HG02870 (cell line): ENCODE measurements at regions not wholly inside any gene's neighbourhood (a gene's known extent, or its start where the extent isn't known, plus 50 kb on each side); places are given as distances from the start of the nearest gene placed in this dataset.

Experiments used
- ATAC-seq: cut with Tn5 transposase; IDR thresholded peaks from one replicate; pipeline ENCODE4 v1.9.1; 2021; ENCODE audit warnings: mild to moderate bottlenecking, moderate library complexity; ENCODE audit not compliant: unreplicated experiment

- no peak for ATAC-seq
Measured at GRCh38 chr4:19372390-19372789, 879.3 kb upstream of the SLIT2 start.

- ATAC-seq = no peak
Measured at GRCh38 chr4:19368800-19369199, 882.9 kb upstream of the SLIT2 start.

- no peak for ATAC-seq
Measured at GRCh38 chr4:19366916-19367315, 884.8 kb upstream of the SLIT2 start.

GRCh38 chr4:19358015-19358414 lies 893.7 kb upstream of the SLIT2 start:
- no peak for ATAC-seq

GRCh38 chr4:19349416-19349815 lies 902.3 kb upstream of the SLIT2 start:
- ATAC-seq = no peak

GRCh38 chr4:19348746-19349145 lies 903.0 kb upstream of the SLIT2 start:
- ATAC-seq = no peak

GRCh38 chr4:19346636-19347035 lies 905.1 kb upstream of the SLIT2 start:
- no peak for ATAC-seq

GRCh38 chr4:19329631-19330030 lies 922.1 kb upstream of the SLIT2 start:
- no peak for ATAC-seq

GRCh38 chr4:19329077-19329476 lies 922.6 kb upstream of the SLIT2 start:
- no peak for ATAC-seq

- no peak for ATAC-seq
Measured at GRCh38 chr4:19327364-19327763, 924.3 kb upstream of the SLIT2 start.

- ATAC-seq = no peak
Measured at GRCh38 chr4:19324184-19324583, 927.5 kb upstream of the SLIT2 start.

GRCh38 chr4:19319607-19320006 lies 932.1 kb upstream of the SLIT2 start:
- ATAC-seq = no peak

GRCh38 chr4:19317377-19317776 lies 934.3 kb upstream of the SLIT2 start:
- no peak for ATAC-seq

GRCh38 chr4:19314116-19314515 lies 937.6 kb upstream of the SLIT2 start:
- ATAC-seq = no peak

GRCh38 chr4:19309378-19309777 lies 942.3 kb upstream of the SLIT2 start:
- ATAC-seq = no peak

- no peak for ATAC-seq
Measured at GRCh38 chr4:19304028-19304427, 947.7 kb upstream of the SLIT2 start.

- no peak for ATAC-seq
Measured at GRCh38 chr4:19301527-19301926, 950.2 kb upstream of the SLIT2 start.

- ATAC-seq = no peak
Measured at GRCh38 chr4:19300213-19300612, 951.5 kb upstream of the SLIT2 start.

GRCh38 chr4:19298998-19299397 lies 952.7 kb upstream of the SLIT2 start:
- no peak for ATAC-seq

GRCh38 chr4:19293781-19294180 lies 957.9 kb upstream of the SLIT2 start:
- no peak for ATAC-seq

GRCh38 chr4:19293080-19293479 lies 958.6 kb upstream of the SLIT2 start:
- ATAC-seq = no peak

GRCh38 chr4:19286924-19287323 lies 964.8 kb upstream of the SLIT2 start:
- ATAC-seq = no peak

- ATAC-seq = no peak
Measured at GRCh38 chr4:19285146-19285545, 966.6 kb upstream of the SLIT2 start.

GRCh38 chr4:19278665-19279064 lies 973.0 kb upstream of the SLIT2 start:
- ATAC-seq = no peak
